Pancreas (tissue), 10 donors: ENCODE measurements at regions not wholly inside any gene's neighbourhood (a gene's known extent, or its start where the extent isn't known, plus 50 kb on each side); places are given as distances from the start of the nearest gene placed in this dataset.

Experiments used
- ATAC-seq, 4 donors: fragments of 200-7000 bp; cut with Tn5 transposase; one replicate each; pipeline versions ENCODE4 v1.8.0 to v1.9.1; 2020; ENCODE audit warnings: mild to moderate bottlenecking in 4 of 4, moderate library complexity in 4 of 4
- DNase-seq, 6 donors: peaks; one replicate each; pipeline ENCODE4 v3.0.0-alpha.2; 2020
- FAIRE-seq: peaks from 2 replicates; lab custom pipeline; 2012; peaks lifted over from hg19 to GRCh38; lab: Jason Lieb, UNC
- H3K27ac ChIP-seq, 4 donors: fragments of 200-600 bp; sonication (generic); 1 replicate in 3 of 4; 2 replicates in 1 of 4; pipeline versions ENCODE4 v1.5.0 to v1.8.0; 2020
- H3K27me3 ChIP-seq, 4 donors: fragments of 200-600 bp; one replicate each; pipeline ENCODE4 v1.8.0; 2021
- H3K36me3 ChIP-seq, 3 donors: fragments of 200-600 bp; sonication (generic) in 1 of 3; one replicate each; pipeline versions ENCODE4 v1.5.0 to v1.8.0; 2020 to 2021
- H3K4me1 ChIP-seq, 3 donors: fragments of 200-600 bp; one replicate each; pipeline ENCODE4 v1.8.0; 2021
- H3K4me3 ChIP-seq, 4 donors: fragments of 200-600 bp; sonication (generic) in 2 of 4; one replicate each; pipeline versions ENCODE4 v1.5.0 to v1.8.0; 2020 to 2021
- H3K9me3 ChIP-seq, 4 donors: fragments of 200-600 bp; one replicate each; pipeline ENCODE4 v1.8.0; 2021
- CTCF ChIP-seq, 4 donors: fragments of 200-600 bp; sonication (generic) in 3 of 4; IDR thresholded peaks; one replicate each; pipeline versions ENCODE4 v1.5.0 to v1.8.0; 2021; ENCODE audit warnings: antibody characterized with exemption in 4 of 4
- WGBS, 2 donors: extraction: QIAGEN DNeasy Blood & Tissue Kit; methylation state at CpG; one replicate each; pipeline ENCODE4 v1.1.7; 2013; 5-methylcytosine and 5-hydroxymethylcytosine counted together
- intact Hi-C, 3 donors: fragments of 100-400 bp; cut with DNase I; formaldehyde crosslinking; loops; one replicate each; pipeline versions ENCODE4 v1.11.1 to v1.14.2; 2022
- donor health status: healthy with polysubstance abuse.
- donor health status: DM: no; HTN: no; CAD: no; lungs with moderate emphysema.
- donor health status: DM: no; HTN: no; CAD: no.
- donor health status: control.
- donor health status: control.
- donor health status: Bipolar disorder and iron deficiency.
- donor health status: DM: yes; HTN: yes; CAD: no.
- donor health status: DM: no; HTN: no; CAD: no.
- donor health status: DM: no; HTN: no; CAD: no.
- donor health status: DM: yes; HTN: yes; CAD: no.

DNA sequence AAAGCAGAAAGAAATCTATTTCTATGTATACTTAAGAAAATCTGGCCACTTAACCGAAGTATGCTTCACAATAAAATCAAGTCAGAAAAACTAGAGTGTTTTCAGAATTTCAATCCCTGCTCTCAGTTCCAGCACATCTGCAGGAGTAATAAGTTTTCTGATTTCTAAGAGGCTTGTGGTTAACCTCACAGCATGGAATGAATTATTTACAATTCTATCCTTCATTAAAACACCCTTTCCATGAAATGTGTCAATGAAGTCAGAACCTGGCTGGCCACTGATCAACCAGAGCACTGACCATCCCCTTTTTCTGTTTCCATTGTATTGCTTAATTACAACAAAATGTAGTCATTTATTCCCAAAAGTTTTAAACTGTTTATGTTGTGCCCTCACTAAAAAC, 781.4 kb upstream of the INTU start:
- Histone ChIP-seq H3K27me3 (no peaks in the 10 kb centered on the region), H3K4me3 (no peak overlapping the region), H3K4me1 (no peaks in the 10 kb centered on the region), H3K9me3 (no peaks in the 10 kb centered on the region), H3K36me3 (no peaks in the 10 kb centered on the region), H3K27ac (no peak overlapping the region)
- TF ChIP-seq CTCF (IDR thresholded peaks at IDR 0.05): no peak
- WGBS, 2 donors: 58 to 67% methylated on average over 1 of the region's 1 CpG
- FAIRE-seq: no peak
- DNase-seq: no peak
- no peak for ATAC-seq
- intact Hi-C loops: no loop called here

GRCh38 chr4:126853715-126854114, 779.0 kb upstream of the INTU start:
- Histone ChIP-seq H3K36me3 (no peaks in the 10 kb centered on the region), H3K27me3 (no peaks in the 10 kb centered on the region), H3K27ac (no peak overlapping the region), H3K4me1 (no peaks in the 10 kb centered on the region), H3K9me3 (no peaks in the 10 kb centered on the region), H3K4me3 (no peak overlapping the region)
- FAIRE-seq (no peak), DNase-seq (no peak), ATAC-seq (no peak)
- no peak for TF ChIP-seq CTCF (IDR thresholded peaks at IDR 0.05)
- intact Hi-C loops: no loop called here

- 54 to 60% methylated on average over 3 of the region's 3 CpGs for whole genome bisulfite sequencing, 2 donors
- Histone ChIP-seq H3K9me3 (no peaks in the 10 kb centered on the region), H3K27me3 (no peaks in the 10 kb centered on the region), H3K27ac (no peak overlapping the region), H3K4me1 (no peaks in the 10 kb centered on the region), H3K4me3 (no peak overlapping the region), H3K36me3 (no peaks in the 10 kb centered on the region)
- ATAC-seq (no peak), FAIRE-seq (no peak), DNase-seq (no peak)
- intact Hi-C loops: no loop called here
- no peak for TF ChIP-seq CTCF (IDR thresholded peaks at IDR 0.05)
Observed at GRCh38 chr4:126856906-126857305, 775.9 kb upstream of the INTU start.

- Histone ChIP-seq H3K27me3 (no peaks in the 10 kb centered on the region), H3K4me3 (no peak overlapping the region), H3K9me3 (no peaks in the 10 kb centered on the region), H3K4me1 (no peaks in the 10 kb centered on the region), H3K36me3 (no peaks in the 10 kb centered on the region), H3K27ac (no peak overlapping the region)
- 28 to 52% methylated on average over 2 of the region's 2 CpGs for WGBS, 2 donors
- no peak for DNase-seq
- TF ChIP-seq CTCF (IDR thresholded peaks at IDR 0.05): no peak
- ATAC-seq: no peak
- intact Hi-C loops: no loop called here
- FAIRE-seq: no peak
Observed at GRCh38 chr4:126859314-126859713, 773.4 kb upstream of the INTU start.

DNA sequence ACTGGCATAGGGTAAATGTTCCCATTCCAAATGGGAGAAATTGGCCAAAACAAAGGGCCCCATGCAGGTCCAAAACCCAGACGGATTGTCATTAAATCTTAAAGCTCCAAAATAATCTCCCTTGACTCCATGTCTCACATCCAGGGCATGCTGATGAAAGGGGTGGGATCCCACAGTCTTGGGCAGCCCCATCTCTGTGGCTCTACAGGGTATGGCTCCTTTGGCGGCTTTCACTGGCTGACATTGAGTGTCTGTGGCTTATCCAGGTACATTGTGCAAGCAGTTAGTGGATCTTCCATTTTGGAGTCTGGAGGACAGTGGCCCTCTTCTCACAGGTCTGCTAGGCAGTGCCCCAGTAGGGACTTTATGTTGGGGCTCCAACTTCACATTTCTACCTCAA, 772.9 kb upstream of the INTU start:
- H3K9me3 ChIP-seq: no peaks in the 10 kb centered on the region
- FAIRE-seq: no peak
- no peak for DNase-seq
- ATAC-seq: no peak
- H3K36me3 ChIP-seq: no peaks in the 10 kb centered on the region
- no peaks in the 10 kb centered on the region for H3K27me3 ChIP-seq
- WGBS, 2 donors: 59 to 67% methylated on average over 2 of the region's 2 CpGs
- H3K4me3 ChIP-seq: no peak overlapping the region
- no peaks in the 10 kb centered on the region for H3K4me1 ChIP-seq
- no peak for TF ChIP-seq CTCF (IDR thresholded peaks at IDR 0.05)
- intact Hi-C loops: no loop called here
- no peak overlapping the region for H3K27ac ChIP-seq
